ENCODE measurements at regions not wholly inside any gene's neighbourhood (a gene's known extent, or its start where the extent isn't known, plus 50 kb on each side); places are given as distances from the start of the nearest gene placed in this dataset.
"Not testable (repeated sequence)": the region's sequence is repeated elsewhere in the genome, so short reads cannot be mapped to it uniquely, and the experiment has no call there.

DNA sequence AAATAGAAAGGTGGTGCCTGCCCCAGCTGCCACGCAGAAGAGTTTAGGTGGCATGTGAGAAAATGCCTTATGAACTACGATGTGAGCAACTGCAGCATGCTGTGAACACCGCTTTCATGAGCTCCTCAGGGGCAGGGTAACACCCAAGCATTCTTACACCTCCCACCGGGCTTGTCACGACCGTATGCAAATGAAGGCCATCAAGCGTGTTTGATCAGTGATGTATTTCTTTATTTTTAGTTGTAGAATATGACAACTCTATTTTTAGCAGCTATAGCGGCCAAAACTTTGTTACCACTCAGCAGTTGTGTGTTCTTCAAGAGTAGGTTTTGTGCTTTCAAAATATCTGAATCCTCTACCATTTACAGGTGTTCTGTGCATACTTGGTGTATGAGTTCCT lies 58.1 kb upstream of the SAMD11 start:
- DNase-seq (ENCODE audit: missing footprints); intact Hi-C loops (cut with DNase I): not testable (repeated sequence)
- ATAC-seq: peak; percentile 62

DNA sequence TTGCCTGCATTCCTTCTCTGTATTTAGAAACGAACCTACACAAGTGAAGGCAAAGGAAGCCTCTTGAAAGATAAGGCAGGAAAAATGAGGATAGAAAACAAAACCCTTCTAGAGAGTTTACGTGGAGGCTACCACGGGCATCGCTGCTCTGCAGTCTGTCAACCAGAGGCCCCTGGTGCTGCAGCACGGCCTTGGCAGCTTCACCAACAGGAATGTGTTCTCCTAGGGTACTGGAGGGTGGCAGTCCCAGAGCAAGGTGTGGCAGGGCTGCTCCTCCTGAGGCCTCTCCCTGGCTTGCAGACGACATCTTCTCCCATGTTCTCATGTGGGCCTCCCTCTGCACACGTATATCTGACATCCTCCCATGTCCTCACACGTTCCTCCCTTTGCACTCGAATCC lies 57.6 kb upstream of the SAMD11 start:
- intact Hi-C loops (cut with DNase I): no loop called here
- peak; percentile 54 for ATAC-seq
- no peak for DNase-seq (ENCODE audit: missing footprints)

DNA sequence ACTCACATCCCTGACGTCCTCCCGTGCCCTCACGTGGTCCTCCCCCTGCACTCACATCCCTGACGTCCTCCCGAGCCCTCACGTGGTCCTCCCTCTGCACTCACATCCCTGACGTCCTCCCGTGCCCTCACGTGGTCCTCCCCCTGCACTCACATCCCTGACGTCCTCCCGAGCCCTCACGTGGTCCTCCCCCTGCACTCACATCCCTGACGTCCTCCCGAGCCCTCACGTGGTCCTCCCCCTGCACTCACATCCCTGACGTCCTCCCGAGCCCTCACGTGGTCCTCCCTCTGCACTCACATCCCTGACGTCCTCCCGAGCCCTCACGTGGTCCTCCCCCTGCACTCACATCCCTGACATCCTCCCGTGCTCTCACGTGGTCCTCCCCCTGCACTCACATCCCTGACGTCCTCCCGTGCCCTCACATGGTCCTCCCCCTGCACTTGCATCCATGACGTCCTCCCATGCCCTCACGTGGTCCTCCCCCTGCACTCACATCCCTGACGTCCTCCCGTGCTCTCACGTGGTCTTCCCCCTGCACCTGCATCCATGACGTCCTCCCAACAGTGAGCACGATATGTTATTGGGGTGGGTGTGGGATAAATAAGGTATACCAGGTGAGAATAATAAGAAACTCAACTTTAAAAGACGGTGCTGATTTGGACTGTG lies 57.0 kb upstream of the SAMD11 start:
- DNase-seq (ENCODE audit: missing footprints); ATAC-seq; intact Hi-C loops (cut with DNase I): not testable (repeated sequence)

DNA sequence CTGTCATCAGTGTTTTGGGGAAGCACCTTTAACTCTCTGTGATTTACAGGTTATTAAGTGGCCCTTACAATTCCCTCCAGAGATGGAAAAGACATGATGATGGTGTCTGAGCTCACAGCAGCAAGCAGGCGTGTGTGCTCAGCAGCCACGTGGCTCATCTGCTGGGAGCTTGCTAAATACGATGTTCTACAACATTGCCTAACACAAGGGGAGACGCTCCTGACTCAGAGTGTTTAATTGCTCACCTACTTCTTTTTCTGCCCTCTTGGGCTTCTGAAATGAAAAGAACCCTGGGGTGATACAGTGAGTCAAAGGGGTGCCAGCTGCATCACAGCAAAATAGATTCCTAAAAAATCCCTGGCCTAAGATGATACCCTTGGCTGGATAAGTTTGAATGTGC lies 56.2 kb upstream of the SAMD11 start:
- not testable (repeated sequence) for ATAC-seq; DNase-seq (ENCODE audit: missing footprints)

DNA sequence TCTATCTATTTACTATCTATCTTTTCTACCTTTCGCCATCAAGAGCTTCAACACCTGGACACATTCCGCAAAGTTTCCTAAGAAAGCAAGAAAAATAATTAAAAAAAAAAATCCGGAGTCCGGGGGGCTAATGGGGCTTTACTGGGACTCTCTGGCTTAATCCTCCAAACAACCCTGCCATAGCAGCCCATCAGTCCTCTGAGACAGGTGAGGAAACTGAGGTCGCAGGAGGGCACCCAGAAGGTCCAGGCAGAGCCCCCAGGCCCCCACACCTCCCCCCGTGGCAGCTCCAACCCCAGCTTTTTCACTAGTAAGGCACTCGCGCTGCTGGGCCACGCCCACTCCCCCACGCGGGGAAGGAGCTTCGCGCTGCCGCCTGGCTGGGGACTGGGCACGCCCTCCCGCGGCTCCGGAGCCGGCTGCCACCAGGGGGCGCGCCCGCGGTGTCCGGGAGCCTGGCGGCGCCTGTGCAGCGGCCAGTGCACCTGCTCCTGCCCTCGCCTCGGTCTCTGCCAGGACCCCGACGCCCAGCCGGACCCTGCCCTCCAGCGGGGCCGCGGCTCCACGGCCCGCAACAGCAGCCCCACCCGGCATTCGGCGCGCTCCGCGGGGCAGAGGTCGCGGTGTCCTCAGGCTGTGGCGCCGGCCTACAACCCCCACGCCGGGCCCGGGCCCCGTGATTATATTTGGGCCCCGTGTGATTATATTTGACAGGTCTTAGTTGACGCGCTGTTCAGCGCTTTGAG lies 54.1 kb upstream of the SAMD11 start:
- intact Hi-C loops (cut with DNase I): no loop called here
- peak; percentile 80 for ATAC-seq
- DNase-seq (ENCODE audit: missing footprints): peak; percentile 93

More for the DNA sequence above, 56.2 kb upstream of the SAMD11 start:
- intact Hi-C loops (cut with DNase I): not testable (repeated sequence)
